Mesendoderm (in vitro differentiated cells): ENCODE measurements at regions not wholly inside any gene's neighbourhood (a gene's known extent, or its start where the extent isn't known, plus 50 kb on each side); places are given as distances from the start of the nearest gene placed in this dataset.
"Not testable (repeated sequence)": the region's sequence is repeated elsewhere in the genome, so short reads cannot be mapped to it uniquely, and the experiment has no call there.

ENCODE experiments used
- DNase-seq: peaks from one replicate; pipeline ENCODE4 v3.0.0; 2013
- H2AK5ac ChIP-seq: 2 replicates; pipeline ENCODE4 v1.6.1; 2013; ENCODE audit warnings: low read length, inconsistent platforms
- H2BK120ac ChIP-seq: 2 replicates; pipeline ENCODE4 v1.6.1; 2013; ENCODE audit warnings: low read depth, mild to moderate bottlenecking, low read length, moderate library complexity, mixed read lengths
- H2BK15ac ChIP-seq: replicated peaks from 2 replicates; pipeline ENCODE4 v1.6.1; 2013; ENCODE audit warnings: low read depth, mild to moderate bottlenecking, moderate library complexity
- H2BK5ac ChIP-seq: 2 replicates; pipeline ENCODE4 v1.6.1; 2013; ENCODE audit warnings: low read length, inconsistent platforms
- H3K18ac ChIP-seq: 2 replicates; pipeline ENCODE4 v1.6.1; 2013; ENCODE audit warnings: mild to moderate bottlenecking, low read length, mixed read lengths
- H3K23ac ChIP-seq: one replicate; pipeline ENCODE4 v1.6.1; 2013; ENCODE audit warnings: low read length
- H3K27ac ChIP-seq: 2 replicates; pipeline ENCODE4 v1.5.1; 2013; ENCODE audit warnings: low read depth, mild to moderate bottlenecking, inconsistent platforms, low read length, moderate library complexity
- H3K27me3 ChIP-seq: 2 replicates; pipeline ENCODE4 v1.6.1; 2013; ENCODE audit warnings: low read length, control low read depth, mild to moderate bottlenecking, inconsistent platforms; ENCODE audit not compliant: insufficient read depth, poor library complexity
- H3K36me3 ChIP-seq: 2 replicates; pipeline ENCODE4 v1.6.1; 2013; ENCODE audit warnings: low read length, inconsistent platforms; ENCODE audit not compliant: control insufficient read depth, insufficient read depth
- H3K4ac ChIP-seq: one replicate; pipeline ENCODE4 v1.6.1; 2013; ENCODE audit warnings: low read depth, mild to moderate bottlenecking, low read length, moderate library complexity
- H3K4me1 ChIP-seq: 2 replicates; pipeline ENCODE4 v1.6.1; 2013; ENCODE audit warnings: low read depth, low read length, inconsistent platforms; ENCODE audit not compliant: control insufficient read depth
- H3K4me2 ChIP-seq: 2 replicates; pipeline ENCODE4 v1.6.1; 2013; ENCODE audit warnings: low read length
- H3K4me3 ChIP-seq: 2 replicates; pipeline ENCODE4 v1.5.1; 2013; ENCODE audit warnings: mild to moderate bottlenecking, low read length
- H3K56ac ChIP-seq: one replicate; pipeline ENCODE4 v1.6.1; 2013; ENCODE audit warnings: low read length
- H3K79me1 ChIP-seq: 2 replicates; pipeline ENCODE4 v1.6.1; 2013; ENCODE audit warnings: low read length, inconsistent platforms
- H3K79me2 ChIP-seq: 2 replicates; pipeline ENCODE4 v1.6.1; 2013; ENCODE audit warnings: mild to moderate bottlenecking, low read length; ENCODE audit not compliant: control insufficient read depth, insufficient read depth
- H3K9ac ChIP-seq: 2 replicates; pipeline ENCODE4 v1.6.1; 2013; ENCODE audit warnings: low read length, inconsistent platforms
- H4K5ac ChIP-seq: one replicate; pipeline ENCODE4 v1.6.1; 2013; ENCODE audit warnings: low read length
- H4K8ac ChIP-seq: one replicate; pipeline ENCODE4 v1.6.1; 2013; ENCODE audit warnings: low read depth, mild to moderate bottlenecking, control low read depth, low read length, moderate library complexity
- WGBS: extraction: QIAGEN DNeasy Blood & Tissue Kit; methylation state at CpG from one replicate; pipeline ENCODE4 v1.1.7; 2013; ENCODE audit warnings: low lambda C conversion rate, missing lambda C conversion rate; ENCODE audit not compliant: insufficient coverage; ENCODE audit errors: extremely low coverage; 5-methylcytosine and 5-hydroxymethylcytosine counted together

DNA sequence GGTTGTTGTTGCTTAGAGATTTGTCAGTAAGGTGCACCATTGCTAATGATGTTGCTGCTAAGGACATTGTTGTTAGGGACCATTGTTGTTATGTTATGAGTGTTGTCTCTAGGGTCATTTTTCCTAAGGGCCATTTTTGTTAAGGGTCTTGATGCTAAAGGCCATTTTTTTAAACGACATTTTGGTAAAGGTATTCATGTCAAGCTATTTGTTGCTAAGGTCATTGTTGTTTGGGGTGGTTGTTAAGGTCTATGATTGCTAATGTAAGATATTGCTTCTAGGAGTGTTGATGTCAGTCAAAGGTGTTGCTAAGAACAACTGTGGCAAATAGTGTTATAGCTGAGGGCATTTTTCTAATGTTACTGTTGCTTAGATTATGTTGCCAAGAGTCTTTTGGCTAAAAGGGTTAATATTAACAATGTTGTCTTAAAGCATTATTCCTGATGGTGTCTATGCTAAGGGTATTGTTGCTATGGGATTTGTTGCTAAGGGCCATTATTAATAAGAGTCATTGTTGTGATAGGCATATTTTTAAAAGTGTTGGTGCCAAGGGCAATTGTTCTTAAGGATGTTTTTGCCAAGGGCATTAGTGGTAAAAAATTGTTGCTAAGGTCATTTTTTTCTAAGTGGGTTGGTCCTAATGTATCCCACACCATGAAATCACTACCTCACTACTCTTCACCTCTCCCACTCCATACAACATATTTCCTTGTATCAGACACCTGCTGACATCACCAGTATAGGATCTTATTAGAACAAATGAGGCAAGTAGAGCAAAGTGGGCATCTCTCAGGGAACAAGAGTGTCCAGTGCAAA is 56.2 kb downstream of the SPATA31A6 start:
- not testable (repeated sequence) for H3K27ac ChIP-seq, H3K79me2 ChIP-seq, H3K79me1 ChIP-seq, H3K27me3 ChIP-seq, H2BK5ac ChIP-seq, H3K9ac ChIP-seq, H2AK5ac ChIP-seq, H4K8ac ChIP-seq, H2BK15ac ChIP-seq, H3K23ac ChIP-seq, H3K4me3 ChIP-seq, H3K18ac ChIP-seq, H3K4me1 ChIP-seq, H3K4ac ChIP-seq, H3K4me2 ChIP-seq, H3K56ac ChIP-seq, H4K5ac ChIP-seq, H3K36me3 ChIP-seq, H2BK120ac ChIP-seq
- no CpG with 5 or more reads among the region's 1 CpG for WGBS
- DNase-seq, result peak; percentile 13

DNA sequence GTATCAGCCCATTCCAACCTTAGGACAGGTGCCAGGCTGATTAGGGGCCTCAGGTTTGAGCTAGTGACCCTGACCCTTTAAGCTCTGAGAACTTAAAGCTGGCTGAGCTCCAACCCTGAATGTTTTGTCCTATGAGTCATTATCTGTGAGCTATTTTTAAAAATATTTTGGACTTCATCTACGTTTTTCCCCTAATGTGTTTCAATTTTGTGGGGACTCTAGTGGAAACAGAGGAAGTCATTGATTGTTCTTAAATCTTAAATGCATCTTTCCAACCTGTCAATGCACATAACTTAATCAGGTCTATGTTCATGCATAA is 56.8 kb downstream of the SPATA31A6 start:
- not testable (repeated sequence) for H3K27ac ChIP-seq, H3K4me2 ChIP-seq, DNase-seq, H3K9ac ChIP-seq, H3K79me1 ChIP-seq, H3K4me3 ChIP-seq, H3K36me3 ChIP-seq, H2BK120ac ChIP-seq, H3K4me1 ChIP-seq, H3K23ac ChIP-seq, H4K5ac ChIP-seq, H2BK5ac ChIP-seq, H2AK5ac ChIP-seq, H3K27me3 ChIP-seq, H3K79me2 ChIP-seq, H3K18ac ChIP-seq, H2BK15ac ChIP-seq, H3K56ac ChIP-seq, H4K8ac ChIP-seq, H3K4ac ChIP-seq
- no CpG with 5 or more reads among the region's 1 CpG for WGBS

DNA sequence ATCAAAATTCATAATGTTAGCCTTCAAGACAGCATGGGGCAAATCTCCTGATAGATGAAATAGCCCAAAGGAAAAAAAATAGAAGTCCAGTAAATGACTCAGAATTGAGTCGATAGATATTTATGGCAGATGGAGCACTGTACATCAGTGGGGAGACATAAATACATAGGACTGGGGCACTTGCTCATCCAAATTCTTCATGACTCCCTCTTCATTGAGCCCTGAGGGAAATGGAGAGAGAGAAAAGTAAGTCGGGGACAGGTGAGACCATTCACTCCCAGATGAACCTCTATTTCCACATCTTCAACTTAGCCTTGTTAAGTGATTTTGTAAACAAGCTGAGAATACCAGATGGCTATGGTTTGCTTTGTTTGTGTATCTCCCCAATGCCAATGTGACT is 59.8 kb downstream of the SPATA31A6 start:
- H3K4me2 ChIP-seq, H3K27ac ChIP-seq, H2AK5ac ChIP-seq, H3K79me2 ChIP-seq, H3K18ac ChIP-seq, H2BK120ac ChIP-seq, H3K23ac ChIP-seq, H3K36me3 ChIP-seq, H2BK5ac ChIP-seq, H3K4ac ChIP-seq, H3K79me1 ChIP-seq, H4K5ac ChIP-seq, H3K27me3 ChIP-seq, H2BK15ac ChIP-seq, H4K8ac ChIP-seq, H3K4me1 ChIP-seq, H3K56ac ChIP-seq, H3K9ac ChIP-seq, H3K4me3 ChIP-seq, DNase-seq: not testable (repeated sequence)
- no CpG with 5 or more reads among the region's 2 CpGs for WGBS

DNA sequence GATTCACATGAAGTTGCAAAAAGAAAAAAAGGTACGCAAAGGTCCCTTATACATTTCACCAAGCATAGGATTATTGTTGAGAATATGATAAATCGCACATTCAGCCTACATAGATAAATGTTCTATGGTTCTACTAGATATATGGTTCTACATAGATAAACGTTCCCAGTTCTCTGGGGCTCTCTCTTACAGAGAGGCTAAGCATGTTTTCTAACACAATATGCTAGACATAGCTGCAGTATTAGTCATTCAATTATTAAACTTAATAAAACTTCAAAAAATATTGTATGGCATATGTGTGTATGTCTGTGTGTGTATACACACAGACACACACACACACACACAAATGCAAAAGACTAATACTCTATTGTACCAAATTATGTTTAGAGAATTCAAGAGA is 60.4 kb downstream of the SPATA31A6 start:
- WGBS, result no CpG with 5 or more reads among the region's 3 CpGs
- H3K4me2 ChIP-seq, H3K27ac ChIP-seq, H2BK120ac ChIP-seq, H3K23ac ChIP-seq, H3K79me1 ChIP-seq, H4K5ac ChIP-seq, H3K9ac ChIP-seq, H3K4me3 ChIP-seq, H3K4ac ChIP-seq, H2AK5ac ChIP-seq, H3K36me3 ChIP-seq, H4K8ac ChIP-seq, DNase-seq, H3K56ac ChIP-seq, H3K4me1 ChIP-seq, H3K27me3 ChIP-seq, H2BK15ac ChIP-seq, H3K79me2 ChIP-seq, H3K18ac ChIP-seq, H2BK5ac ChIP-seq: not testable (repeated sequence)

DNA sequence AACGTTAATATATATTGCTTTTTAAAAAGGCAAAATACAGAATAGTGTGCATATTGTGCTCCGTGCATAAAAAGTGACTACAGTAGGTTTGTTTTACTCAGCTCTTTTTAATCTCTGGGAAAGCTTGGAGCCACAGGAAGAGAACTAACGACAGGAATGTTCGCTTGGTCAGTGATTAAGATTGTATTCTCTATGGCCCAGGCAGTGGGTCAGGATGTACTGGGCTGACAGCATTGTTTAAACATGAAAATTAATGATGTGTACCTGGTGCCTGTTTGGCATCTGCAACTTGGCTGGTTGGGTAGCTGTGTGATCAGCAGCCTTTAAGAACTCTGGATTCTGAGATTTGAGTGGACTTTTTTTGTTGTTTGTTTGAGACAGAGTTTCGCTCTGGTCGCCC is 85.3 kb downstream of the SPATA31A6 start:
- DNase-seq, H3K79me1 ChIP-seq, H3K18ac ChIP-seq, H3K9ac ChIP-seq, H2AK5ac ChIP-seq, H4K8ac ChIP-seq, H3K27ac ChIP-seq, H3K4me3 ChIP-seq, H3K56ac ChIP-seq, H3K4me1 ChIP-seq, H3K79me2 ChIP-seq, H3K27me3 ChIP-seq, H2BK5ac ChIP-seq, H3K4ac ChIP-seq, H3K4me2 ChIP-seq, H3K36me3 ChIP-seq, H3K23ac ChIP-seq, H2BK120ac ChIP-seq, H2BK15ac ChIP-seq, H4K5ac ChIP-seq: not testable (repeated sequence)
- WGBS, result no CpG with 5 or more reads among the region's 6 CpGs

DNA sequence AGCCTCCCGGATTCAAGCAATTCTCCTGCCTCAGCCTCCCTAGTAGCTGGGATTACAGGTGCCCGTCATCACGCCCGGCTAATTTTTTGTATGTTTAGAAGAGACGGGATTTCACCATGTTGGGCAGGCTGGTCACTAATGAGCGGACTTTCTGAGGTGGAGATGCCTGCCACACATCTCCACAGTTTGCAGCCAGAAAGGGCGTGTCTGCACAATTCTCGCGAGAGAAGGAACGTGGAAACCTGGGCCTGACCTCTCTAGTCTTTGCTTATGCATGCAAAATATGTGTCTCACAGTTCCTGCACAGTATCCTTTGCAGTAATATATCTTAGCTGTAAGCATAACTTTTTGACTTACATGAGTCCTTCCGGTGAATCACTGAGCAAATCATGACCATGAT is 85.7 kb downstream of the SPATA31A6 start:
- not testable (repeated sequence) for H3K4me1 ChIP-seq, H3K4ac ChIP-seq, H2AK5ac ChIP-seq, H3K18ac ChIP-seq, H4K5ac ChIP-seq, H3K79me1 ChIP-seq, H3K4me3 ChIP-seq, H3K36me3 ChIP-seq, H3K56ac ChIP-seq, H2BK120ac ChIP-seq, H4K8ac ChIP-seq, DNase-seq, H3K4me2 ChIP-seq, H2BK5ac ChIP-seq, H3K23ac ChIP-seq, H3K27ac ChIP-seq, H2BK15ac ChIP-seq, H3K27me3 ChIP-seq, H3K79me2 ChIP-seq, H3K9ac ChIP-seq
- WGBS, result no CpG with 5 or more reads among the region's 11 CpGs
